Renal pelvis (tissue), 1 donor: ENCODE measurements at regions not wholly inside any gene's neighbourhood (a gene's known extent, or its start where the extent isn't known, plus 50 kb on each side); places are given as distances from the start of the nearest gene placed in this dataset.

Experiments
- DNase-seq: peaks from one replicate; pipeline ENCODE4 v3.0.0-alpha.2; 2013

DNA sequence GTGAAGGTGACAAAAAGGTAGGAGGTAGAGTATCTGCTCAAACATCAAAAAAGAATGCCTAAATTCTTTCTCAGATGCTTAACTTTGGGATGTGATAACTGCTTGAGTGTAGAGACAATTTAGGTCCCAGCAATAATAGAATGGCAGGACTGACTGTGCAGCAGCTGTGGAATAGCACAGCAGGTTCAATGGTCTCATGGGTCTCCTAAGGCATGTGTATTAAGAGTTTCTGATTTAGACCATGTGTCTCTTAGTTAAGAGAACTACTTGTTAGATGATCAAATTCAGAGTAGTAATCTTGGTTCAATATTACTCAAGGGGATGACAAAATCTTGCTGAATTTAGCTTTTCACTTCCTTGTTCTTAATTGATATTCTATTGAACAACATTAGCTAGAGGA lies 72.0 kb downstream of the ALX1 start:
- no peak for DNase-seq

- DNase-seq: no peak
Measured at GRCh38 chr12:85356596-85357385, 76.8 kb downstream of the ALX1 start.

GRCh38 chr12:85357609-85358008 lies 77.6 kb downstream of the ALX1 start:
- DNase-seq: no peak

DNA sequence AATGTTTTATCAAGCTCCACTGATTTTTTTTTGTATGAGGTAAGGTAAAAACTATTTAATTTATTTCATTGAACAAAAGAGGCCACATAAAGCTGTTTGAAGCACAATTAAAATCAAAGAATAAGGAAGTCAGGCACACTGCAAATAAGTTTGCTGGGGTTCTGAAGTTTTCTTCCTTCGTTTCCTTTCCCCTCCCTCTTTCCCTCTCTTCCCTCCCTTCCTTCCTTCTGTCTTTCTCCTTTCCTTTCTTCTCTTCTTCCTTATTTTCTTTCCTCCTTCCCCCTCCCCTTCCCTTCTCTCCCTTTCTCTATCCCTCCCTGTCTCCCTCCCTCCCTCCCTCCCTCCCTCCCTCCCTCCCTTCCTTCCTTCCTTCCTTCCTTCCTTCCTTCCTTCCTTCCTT lies 78.7 kb downstream of the ALX1 start:
- DNase-seq: no peak

GRCh38 chr12:85363382-85364190 lies 83.6 kb downstream of the ALX1 start:
- no peak for DNase-seq

GRCh38 chr12:85367936-85368335 lies 87.9 kb downstream of the ALX1 start:
- no peak for DNase-seq

GRCh38 chr12:85369365-85370154 lies 89.5 kb downstream of the ALX1 start:
- no peak for DNase-seq

GRCh38 chr12:85373045-85373444 lies 93.0 kb downstream of the ALX1 start:
- no peak for DNase-seq

- DNase-seq: no peak
Measured at GRCh38 chr12:85374981-85375380, 95.0 kb downstream of the ALX1 start.

GRCh38 chr12:85385406-85385805 lies 105.4 kb downstream of the ALX1 start:
- no peak for DNase-seq

DNA sequence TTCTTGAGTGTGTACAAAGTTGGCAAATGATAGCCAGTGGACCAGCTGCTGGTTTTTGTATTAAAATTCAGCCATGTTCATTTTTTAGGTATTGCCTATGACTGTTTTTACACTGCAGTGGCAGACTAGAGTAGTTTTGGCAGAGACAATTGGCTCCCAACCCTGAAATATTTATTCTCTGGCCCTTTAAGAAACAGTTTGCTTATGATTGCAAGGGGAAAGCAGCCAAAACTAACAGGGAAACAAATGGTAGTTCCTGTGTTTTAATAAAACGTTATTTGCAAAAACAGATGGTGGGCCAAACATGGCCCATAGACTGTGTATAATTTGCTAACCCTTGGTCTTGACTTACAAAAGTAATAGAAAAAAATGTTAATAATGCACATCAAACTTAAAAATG lies 110.2 kb downstream of the ALX1 start:
- no peak for DNase-seq

GRCh38 chr12:85392508-85392907 lies 112.5 kb downstream of the ALX1 start:
- no peak for DNase-seq

DNA sequence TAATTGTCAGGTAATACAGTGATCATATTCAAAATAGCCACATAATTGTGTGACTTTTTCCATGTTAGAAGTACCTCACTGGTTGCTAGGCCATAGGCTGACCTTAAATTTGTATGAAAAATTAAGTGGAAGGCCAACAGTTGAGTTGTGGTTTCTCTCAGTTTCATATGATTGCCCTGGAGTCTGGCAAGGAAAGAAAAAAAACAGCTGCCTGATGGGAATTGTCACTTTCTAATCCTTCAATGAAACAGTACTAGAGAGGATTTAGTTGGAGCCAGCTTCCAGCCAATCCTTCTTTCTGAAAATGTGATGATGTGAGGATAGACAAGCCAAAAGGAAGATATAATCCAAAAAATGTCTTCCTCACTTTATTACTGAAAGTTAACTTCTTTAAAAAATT lies 113.6 kb downstream of the ALX1 start:
- DNase-seq: no peak

DNA sequence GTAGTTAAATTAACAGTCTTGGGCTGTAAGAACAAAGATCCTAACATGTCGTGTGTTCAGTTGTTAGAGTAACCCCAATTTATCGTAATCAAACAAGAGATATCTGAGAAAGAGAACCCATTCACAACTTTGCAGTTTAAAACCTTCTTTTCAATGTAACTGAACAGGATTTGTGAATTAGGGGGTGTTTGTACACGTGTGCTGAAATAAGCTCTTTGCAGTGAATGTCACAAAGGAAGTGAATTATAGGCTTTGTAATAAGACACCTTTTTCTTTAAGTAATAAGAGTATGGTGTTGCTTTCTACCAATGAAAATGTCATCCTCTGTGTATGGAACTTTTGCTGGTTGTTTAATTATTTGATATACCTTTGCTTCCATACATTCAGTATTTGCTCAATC lies 114.0 kb downstream of the ALX1 start:
- no peak for DNase-seq

DNA sequence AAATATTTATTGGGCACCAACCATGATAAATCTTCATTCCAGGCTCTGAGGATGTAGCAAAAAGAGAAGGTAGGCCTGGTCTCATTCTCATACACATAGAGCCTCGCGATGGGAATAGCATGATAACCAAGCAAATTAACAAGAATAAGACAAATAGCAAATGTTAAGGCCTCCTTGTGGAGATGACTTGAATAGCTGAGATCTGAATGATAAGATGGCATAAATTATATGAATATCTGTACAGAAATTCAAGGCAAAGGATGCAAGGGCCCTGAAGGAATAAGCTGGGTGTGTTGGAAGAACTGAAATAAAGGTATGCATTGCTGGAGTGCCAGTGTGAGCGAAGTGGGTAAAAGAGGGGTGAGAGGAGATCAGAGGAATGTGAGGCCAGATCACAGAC lies 114.8 kb downstream of the ALX1 start:
- DNase-seq: no peak

DNA sequence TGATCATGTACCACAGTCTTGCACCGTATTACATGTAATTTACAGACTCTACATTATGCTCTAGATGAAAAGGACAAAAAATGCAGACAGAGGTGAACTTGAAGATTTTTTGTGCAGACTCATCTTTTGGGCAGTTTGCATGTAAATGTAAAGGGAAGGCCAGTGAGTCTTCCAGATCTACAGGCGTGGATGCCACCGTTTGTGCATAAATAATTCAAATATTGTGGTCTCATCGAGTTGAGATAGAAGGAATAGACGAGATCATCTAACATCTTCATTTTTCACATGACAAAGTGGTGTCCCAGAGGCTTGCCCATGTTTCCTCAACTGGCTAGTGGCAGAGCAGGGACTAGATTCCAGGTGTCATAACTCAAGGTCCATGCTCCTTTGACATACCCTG lies 125.2 kb downstream of the ALX1 start:
- no peak for DNase-seq

DNA sequence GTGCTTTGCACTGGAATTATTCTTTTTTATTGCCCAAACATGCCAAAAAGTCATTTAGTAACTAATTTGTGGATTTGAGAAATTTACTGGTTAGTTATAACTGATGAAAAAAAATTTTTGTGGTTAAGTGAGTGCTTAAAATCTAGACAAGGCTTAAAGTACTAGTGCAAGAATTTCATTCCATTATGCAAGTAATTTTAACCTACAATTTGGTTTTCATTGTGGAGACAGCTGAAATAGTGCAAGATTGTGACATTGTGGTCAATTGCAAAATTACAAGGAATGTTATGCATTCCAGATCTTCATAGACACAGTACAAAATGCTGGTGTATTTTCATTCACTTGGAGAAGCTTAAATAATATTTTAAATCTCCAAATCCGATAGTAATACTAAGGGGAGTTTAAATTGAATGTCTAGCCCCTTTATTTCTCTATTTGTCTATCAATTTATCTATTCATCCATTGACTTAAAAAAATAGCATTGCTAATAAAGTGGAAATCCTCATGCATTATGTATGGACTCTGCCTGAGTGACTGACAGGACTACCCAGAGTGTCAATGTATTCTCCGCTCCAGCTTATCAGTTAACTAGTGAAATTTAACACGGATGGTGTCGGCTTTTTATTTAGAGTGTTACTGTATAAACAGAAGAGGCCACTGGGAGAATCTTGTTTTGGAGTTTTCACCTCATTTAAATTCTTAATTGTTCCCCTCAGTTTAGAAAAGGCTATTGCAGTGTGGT lies 125.9 kb downstream of the ALX1 start:
- DNase-seq: no peak

GRCh38 chr12:85413266-85413665 lies 133.2 kb downstream of the ALX1 start:
- no peak for DNase-seq

DNA sequence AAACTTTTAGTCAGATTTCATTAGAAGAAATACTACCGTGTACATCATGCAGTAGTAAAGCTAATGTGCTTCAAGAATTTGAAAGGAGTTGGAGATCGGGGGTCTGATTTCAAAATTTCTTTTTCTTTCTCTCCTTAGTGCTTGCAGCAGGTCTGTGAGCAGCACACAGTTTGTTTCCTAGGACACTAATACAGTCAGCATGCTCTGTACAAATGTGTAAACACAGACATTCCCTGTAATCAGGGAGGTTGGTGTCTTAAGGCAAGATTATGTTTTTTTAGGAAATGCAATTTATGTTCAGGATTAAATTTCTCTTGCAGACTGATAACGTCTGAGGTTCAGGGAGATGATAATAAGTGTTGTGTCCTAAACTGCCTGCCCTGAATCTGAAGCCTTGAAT lies 142.7 kb downstream of the ALX1 start:
- DNase-seq: no peak

DNA sequence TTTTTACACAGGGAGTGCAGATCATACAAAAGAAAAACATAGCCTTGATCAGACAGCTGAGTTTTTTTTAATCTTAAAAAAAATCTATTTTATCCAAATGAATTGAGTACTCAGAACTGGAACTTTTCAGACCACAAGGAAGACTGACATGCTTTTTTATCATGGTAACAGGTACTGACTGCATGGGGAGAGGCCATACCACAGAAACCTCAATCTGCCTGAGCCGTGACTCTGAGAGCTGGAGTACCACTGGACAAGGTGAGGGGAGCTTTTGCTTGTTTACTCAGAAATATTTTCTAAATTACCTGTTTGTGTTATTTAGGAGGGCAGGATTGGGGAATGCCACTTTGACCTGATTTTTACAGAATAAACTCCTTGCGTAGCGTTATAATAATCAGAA lies 143.9 kb downstream of the ALX1 start:
- no peak for DNase-seq

DNA sequence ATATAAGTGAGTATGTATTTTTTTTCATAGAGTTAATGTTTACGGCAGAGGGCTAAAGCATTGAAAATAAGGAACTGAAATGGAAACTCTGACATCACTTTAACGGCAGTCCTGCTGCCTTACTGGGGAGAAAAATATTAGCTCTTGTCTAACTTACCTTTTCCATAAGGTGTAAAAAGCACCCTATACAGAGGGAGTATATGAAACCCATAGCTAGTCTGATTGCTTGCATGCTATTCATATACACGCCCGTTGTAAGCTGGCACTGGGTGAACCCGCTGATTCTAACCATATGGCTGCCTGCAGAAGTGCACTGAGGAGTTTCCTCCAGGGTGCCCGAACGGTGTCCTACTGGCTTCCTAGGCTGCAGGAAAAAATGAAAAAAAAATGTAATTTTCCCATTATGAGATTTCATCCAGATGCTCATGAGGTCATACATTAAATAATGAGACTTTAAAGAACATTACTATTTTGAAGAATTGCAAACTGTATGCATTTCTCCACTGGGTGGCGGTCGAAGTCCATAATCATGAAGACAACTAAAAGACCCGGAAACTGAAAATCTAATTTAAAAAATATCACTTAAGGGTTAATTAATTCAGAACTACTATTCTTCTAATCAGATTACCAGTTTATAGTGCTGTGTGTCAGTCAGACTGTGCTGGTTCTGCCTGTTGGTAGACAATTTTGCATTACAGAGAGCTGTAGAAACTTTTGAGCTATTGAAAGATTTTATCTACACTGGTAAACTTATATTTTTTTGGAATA lies 144.7 kb downstream of the ALX1 start:
- DNase-seq: no peak
